DMS153 treated with DMSO at 0.1 percent for 48 hours (cell line): ENCODE measurements at regions not wholly inside any gene's neighbourhood (a gene's known extent, or its start where the extent isn't known, plus 50 kb on each side); places are given as distances from the start of the nearest gene placed in this dataset.
"Not testable (repeated sequence)": the region's sequence is repeated elsewhere in the genome, so short reads cannot be mapped to it uniquely, and the experiment has no call there.

ENCODE experiments used
- DNase-seq: peaks from one replicate; lab custom pipeline; 2025; ENCODE audit not compliant: unreplicated experiment; lab: John Stamatoyannopoulos, UW

DNA sequence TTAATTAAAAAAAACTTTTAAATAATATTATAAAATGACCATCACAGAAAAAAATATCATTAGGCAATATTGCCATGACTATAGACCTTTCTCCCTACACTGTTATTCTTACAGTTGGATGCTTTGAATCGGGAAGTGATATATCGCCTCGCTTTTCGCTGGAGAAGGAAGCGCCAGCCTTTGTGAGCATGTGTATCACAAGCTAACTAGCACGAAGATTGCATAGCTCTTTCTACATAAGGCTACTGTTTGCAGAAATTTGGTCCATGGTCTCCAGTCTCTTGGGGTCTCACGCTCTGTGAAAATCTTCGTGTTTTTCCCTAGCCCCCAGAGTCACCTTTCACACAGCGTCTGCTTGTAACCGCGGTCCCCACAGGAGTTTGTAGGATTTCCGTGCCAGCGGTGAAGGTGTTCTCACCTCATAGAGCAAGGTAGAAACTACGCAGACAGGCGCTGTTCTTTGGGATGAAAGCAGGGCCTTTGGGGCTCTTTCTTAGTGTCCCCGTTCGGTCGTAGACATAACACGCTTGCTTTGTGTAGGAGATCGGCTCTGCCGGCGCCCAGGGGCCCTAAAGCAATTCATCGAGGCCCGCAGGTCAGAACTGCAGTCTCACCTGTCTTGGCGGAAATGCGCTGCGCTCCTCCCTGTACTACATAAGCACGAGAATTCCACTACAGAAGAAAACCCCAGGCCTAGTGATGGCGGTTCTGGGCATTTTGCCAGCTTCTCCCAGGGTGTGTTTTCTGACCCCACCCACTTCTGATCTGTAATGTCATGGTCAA is 214.5 kb upstream of the NOTCH2NLA start:
- DNase-seq: not testable (repeated sequence)

DNA sequence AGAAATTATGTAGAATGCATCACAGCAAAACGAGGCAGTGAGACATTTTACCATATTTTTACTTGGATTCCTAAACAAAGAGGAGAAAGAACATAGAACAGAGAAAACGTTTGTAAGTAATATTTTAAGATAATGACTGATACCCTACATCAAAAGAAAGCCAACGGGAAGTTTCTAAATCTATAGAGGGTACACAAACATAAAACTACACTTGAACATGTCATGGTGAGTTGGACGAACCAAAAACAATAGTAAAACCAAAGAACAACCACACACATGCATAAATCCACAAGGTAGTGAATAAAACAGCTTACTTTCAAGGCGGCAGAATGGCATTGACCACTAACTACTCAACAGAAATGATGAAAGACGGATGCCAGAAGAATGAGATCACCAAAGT is 209.7 kb upstream of the NOTCH2NLA start:
- not testable (repeated sequence) for DNase-seq

DNA sequence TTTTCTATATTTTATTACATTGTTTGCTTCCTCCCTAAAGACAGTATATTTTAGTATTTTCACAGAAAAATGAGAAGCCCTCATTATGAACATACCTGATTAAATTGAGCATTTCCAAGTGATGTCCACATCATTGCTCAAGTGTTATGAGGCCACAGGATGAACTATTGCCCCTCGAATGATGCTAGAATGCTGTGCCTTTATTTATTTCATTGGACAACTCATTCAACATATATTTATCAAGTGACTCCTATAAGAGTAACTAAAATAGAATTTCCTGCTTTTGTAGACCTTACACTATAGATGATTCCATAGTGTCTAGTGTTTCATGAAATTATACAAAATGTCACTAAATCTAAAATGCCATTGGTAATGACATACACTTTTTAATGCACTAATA is 187.8 kb upstream of the NOTCH2NLA start:
- not testable (repeated sequence) for DNase-seq

DNA sequence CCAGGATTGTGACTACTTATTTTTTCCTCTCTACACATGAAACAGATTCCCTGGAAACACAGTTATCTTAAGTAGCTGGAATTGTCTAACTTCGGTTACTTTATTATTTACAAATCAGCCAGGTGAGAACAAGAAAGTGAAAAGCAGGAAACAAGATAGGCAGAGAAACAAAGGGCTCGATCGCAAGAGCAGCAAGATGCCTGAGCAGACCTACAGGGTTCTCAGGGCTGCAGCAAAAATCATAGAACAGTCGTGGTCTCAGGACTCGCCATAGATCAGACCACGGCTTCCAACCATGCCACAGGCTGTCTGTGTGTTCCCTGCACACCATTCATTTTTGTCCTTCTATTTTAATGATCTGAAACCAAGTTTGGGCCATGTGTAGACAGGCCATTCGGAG is 186.2 kb upstream of the NOTCH2NLA start:
- not testable (repeated sequence) for DNase-seq

DNA sequence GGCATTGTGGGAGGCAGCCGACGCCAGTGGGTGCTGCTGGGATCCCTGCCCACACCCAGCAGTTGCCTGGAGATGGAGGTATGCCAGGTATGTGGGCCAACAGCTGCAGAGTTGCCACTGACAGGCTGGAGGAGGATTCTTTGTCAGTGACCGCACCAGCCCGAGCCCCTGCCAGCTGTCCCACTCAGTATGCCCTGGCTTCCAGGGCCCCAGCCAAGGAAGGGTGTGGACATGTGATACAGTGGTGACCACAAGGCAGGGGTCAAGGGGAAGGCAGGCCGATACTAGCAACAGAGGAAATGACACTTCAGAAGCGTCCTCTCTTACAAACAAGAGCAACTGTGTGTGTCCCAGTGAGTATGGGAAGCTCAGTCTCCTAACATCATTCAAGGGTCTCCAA is 185.1 kb upstream of the NOTCH2NLA start:
- DNase-seq: not testable (repeated sequence)

- DNase-seq: not testable (repeated sequence)
Observed at GRCh38 chr1:146411923-146412322, 183.1 kb upstream of the NOTCH2NLA start.

- DNase-seq: not testable (repeated sequence)
Observed at GRCh38 chr1:146409817-146410441, 181.1 kb upstream of the NOTCH2NLA start.

DNA sequence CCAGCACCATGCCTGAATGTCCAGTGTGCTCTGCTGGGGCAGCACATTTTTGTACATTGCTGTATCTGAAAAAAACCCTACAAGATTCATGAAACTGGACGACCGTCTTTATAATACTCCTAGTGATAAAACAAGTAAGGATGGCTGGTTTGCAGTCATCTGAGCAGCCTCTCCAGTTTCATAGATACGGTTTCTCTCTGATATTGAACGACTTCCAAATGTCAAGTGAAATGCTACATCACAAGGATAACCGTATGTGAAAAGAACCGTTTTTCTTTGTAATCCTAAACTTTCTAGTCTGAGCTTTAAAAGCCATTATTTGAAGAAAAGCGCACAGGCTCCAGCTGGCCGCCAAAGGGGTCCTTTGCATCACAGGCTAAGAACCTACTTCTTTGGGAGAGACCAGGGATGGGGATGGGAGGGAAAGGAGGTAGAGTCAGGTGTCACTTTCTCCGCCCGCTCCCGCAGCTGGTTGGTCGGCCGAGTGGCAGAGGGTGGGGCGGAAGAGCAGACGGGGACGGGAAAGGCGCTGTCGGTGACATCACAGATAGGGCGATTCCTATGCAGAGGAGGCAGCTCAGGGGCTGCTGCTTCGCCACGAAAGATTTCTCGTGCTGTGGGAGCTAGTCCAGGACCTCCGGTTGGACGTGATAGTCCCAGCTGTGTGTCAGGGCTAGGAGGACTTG is 180.4 kb upstream of the NOTCH2NLA start:
- not testable (repeated sequence) for DNase-seq

GRCh38 chr1:146401281-146401825 is 172.5 kb upstream of the NOTCH2NLA start:
- DNase-seq: not testable (repeated sequence)

GRCh38 chr1:146400173-146401121 is 171.6 kb upstream of the NOTCH2NLA start:
- not testable (repeated sequence) for DNase-seq

DNA sequence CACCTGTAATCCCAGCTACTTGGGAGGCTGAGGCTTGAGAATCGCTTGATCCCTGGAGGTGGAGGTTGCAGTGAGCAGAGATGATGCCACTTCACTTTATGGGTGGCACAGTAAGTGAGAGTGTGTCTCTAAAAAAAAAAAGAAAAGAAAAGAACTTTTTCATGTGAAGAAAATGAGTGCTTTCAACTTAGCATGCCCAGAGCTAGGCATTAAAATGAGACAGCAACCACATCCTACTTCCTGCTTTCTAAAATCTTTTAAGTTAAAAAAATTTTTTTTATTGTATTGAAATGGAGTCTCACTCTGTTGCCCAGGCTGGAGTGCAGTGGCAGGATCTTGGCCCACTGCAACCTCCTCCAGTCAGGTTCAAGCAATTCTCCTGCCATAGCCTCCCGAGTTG is 170.4 kb upstream of the NOTCH2NLA start:
- not testable (repeated sequence) for DNase-seq

DNA sequence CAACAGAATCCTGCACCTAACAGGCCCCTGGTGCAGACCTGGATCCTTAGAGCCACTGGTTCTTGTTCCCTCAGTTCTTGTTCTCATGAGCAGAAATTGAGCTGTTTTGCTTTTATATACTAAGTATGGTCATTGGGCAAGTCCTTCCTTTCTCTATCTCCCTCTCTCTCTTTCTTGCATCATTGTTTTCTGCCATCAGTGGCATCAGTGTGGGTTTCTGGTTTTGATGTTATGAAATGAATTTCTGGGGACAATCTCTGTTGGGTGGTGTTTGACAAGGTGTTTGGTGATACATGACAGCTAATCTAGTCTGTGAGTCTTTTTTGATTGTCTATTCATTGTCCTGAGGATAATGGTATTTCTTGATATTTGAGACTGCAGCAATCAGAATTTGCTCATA is 168.0 kb upstream of the NOTCH2NLA start:
- not testable (repeated sequence) for DNase-seq

DNA sequence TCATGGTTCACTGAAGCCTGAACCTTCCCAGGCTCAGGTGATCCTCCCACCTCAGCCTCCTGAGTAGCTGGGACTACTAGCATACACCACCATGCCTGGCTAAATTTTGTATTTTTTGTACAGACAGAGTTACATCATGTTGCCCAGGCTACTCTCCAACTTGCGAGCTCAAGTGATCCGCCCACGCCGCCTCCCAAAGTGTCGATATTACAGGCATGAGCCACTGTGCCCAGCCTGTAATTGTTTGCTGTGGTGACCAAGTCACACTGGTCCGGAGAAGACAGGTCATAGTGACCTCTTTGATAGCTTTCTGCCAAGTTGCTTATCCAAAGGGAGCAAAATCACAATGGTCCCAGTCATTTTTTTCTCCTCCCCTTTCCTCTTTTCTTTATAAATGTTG is 167.4 kb upstream of the NOTCH2NLA start:
- not testable (repeated sequence) for DNase-seq

DNA sequence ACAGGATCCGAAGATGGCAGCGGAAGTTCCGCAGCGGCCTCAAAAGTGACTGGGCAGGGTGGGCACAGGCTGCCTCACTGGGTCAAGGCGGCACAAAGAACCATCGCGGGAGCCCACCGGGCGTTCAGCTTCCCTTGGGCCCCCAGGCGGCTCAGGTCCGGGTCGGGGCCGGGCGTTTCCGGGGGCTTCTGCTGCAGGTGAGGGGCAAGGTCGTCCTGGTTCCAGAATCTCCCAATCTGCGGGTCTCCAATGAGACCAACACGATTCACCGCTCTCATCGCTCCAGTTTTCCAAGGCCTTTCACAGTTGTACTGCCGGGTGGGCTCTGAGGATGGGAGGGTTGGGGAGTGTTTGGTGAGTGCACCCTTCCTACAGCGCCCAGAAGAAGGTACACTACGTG is 165.0 kb upstream of the NOTCH2NLA start:
- DNase-seq: not testable (repeated sequence)

DNA sequence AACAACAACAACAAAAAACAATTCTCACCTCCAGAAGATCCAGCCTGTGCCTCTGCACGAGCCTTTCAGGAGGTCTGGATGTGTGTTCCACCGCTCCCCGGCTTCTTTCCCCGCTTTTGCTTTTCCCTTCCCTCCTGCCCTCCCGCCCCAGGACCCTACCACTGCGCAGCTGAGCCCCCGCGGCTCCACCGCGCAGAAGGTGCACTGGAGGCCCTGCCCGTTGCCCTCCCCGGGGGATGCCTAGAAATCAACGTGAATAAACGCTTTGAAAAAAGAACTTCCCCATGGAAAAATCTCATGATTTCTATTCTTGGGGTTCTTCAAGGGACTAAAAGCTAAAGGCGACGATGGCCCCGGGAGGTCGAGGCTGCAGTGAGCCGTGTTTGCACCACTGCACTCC is 164.3 kb upstream of the NOTCH2NLA start:
- not testable (repeated sequence) for DNase-seq

GRCh38 chr1:146389178-146389577 is 160.4 kb upstream of the NOTCH2NLA start:
- DNase-seq: not testable (repeated sequence)

DNA sequence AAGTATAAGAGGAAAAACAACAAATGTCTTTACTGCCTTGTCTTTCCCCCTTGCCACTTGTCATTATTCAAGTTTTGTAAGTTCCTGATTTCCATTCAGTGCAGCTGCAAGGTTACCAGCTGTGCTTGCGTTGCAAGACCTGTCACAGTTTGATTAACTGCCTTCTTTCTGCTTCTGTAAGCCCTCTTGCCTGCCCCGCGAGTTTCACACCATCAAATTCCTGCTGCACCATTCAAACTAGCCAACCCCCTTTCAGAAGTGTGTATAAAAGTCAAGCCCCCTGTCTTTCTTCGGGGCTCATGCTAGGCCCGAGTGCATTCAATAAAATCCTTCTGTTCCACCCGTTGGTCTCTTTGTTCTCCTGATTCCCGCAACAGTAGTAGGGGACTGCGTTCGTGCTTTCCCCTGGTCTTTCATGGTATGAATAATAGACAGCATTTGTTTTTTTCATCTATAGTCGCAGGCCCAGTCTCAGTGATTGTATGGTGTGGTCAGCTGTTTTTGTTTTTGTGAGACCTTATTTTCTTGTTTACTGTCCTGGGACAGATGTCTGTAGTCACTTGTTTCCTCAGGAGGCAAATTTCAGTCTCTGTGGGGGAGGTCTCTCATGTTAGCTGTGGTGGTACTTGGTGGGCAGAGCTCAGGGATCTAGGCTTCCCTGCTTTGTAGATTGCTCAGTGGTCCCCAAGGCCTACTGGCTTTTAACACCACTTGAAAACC is 159.1 kb upstream of the NOTCH2NLA start:
- not testable (repeated sequence) for DNase-seq

DNA sequence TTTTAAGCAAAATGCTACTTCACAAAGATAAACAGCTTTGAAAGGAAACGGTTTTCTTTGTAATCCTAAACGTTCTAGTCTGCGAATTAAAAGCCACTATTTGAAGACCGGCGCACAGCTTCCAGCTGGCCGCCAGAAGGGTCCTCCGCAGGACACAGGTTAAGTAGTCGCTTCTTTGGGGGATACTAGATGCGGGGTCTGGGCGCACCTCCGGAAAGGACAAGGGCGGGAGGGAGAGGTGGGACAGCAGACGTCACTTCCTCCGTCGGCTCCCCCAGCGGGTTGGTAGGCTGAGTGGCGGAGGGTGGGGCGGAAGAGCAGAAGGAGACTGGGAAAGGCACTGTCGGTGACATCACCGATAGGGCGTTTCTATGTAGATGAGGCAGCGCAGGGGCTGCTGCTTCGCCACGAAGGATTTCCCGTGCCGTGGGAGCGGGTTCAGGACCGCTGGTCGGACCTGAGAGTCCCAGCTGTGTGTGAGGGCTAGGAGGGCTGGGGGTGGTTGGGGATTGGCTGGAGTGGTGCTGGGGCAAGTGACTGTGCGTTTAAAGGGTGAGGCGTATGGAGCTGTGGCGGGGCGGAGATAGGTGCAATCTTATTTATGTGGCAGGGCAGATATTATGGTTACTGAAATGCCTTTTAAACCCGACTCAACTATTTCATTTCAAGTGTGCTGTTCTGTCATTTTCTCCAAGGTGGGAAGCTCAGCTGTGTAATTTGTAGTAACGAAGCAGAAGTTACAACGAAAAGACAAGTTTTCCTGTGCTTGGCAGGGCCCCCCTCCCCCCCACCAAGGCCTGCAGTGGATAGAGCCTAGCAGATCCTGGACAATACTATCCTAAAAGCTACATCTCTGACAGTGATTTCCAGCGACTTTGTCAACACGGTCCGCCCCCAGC is 158.3 kb upstream of the NOTCH2NLA start:
- DNase-seq: peak; percentile 51

DNA sequence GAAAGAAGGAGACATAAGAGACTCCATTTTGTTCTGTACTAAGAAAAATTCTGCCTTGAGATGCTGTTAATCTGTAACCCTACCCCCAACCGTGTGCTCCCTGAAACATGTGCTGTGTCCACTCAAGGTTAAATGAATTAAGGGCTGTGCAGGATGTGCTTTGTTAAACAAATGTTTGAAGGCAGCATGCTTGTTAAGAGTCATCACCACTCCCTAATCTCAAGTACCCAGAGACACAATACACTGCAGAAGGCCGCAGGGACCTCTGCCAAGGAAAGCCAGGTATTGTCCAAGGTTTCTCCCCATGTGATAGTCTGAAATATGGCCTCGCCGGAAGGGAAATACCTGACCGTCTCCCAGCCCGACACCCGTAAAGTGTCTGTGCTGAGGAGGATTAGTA is 152.4 kb upstream of the NOTCH2NLA start:
- not testable (repeated sequence) for DNase-seq
